NCI-H524 treated with DMSO at 0.1 percent for 48 hours (cell line): ENCODE measurements at regions not wholly inside any gene's neighbourhood (a gene's known extent, or its start where the extent isn't known, plus 50 kb on each side); places are given as distances from the start of the nearest gene placed in this dataset.
"Not testable (repeated sequence)": the region's sequence is repeated elsewhere in the genome, so short reads cannot be mapped to it uniquely, and the experiment has no call there.

Source experiments
- DNase-seq: peaks from one replicate; lab custom pipeline; 2025; lab: John Stamatoyannopoulos, UW

GRCh38 chr6:169980826-169981450 lies 229.5 kb downstream of the ERMARD start:
- DNase-seq, result no peak

GRCh38 chr6:169979873-169980432 lies 228.5 kb downstream of the ERMARD start:
- no peak for DNase-seq

GRCh38 chr6:169978615-169979161 lies 227.3 kb downstream of the ERMARD start:
- no peak for DNase-seq

GRCh38 chr6:169977434-169978265 lies 226.2 kb downstream of the ERMARD start:
- DNase-seq, result no peak

- DNase-seq, result no peak
These were observed 225.1 kb downstream of the ERMARD start for GRCh38 chr6:169976301-169977081.

- DNase-seq, result no peak
These were observed 224.3 kb downstream of the ERMARD start for GRCh38 chr6:169975701-169976100.

- no peak for DNase-seq
These were observed 223.9 kb downstream of the ERMARD start for GRCh38 chr6:169975286-169975685.

GRCh38 chr6:169974663-169975062 lies 223.2 kb downstream of the ERMARD start:
- DNase-seq, result no peak

GRCh38 chr6:169973588-169974467 lies 222.4 kb downstream of the ERMARD start:
- not testable (repeated sequence) for DNase-seq

- DNase-seq, result no peak
These were observed 221.3 kb downstream of the ERMARD start for GRCh38 chr6:169972736-169973135.

GRCh38 chr6:169972101-169972651 lies 220.8 kb downstream of the ERMARD start:
- no peak for DNase-seq

- no peak for DNase-seq
These were observed 219.8 kb downstream of the ERMARD start for GRCh38 chr6:169971081-169971861.

GRCh38 chr6:169970306-169970988 lies 219.0 kb downstream of the ERMARD start:
- no peak for DNase-seq

- no peak for DNase-seq
These were observed 218.1 kb downstream of the ERMARD start for GRCh38 chr6:169969372-169970099.

GRCh38 chr6:169968541-169969270 lies 217.3 kb downstream of the ERMARD start:
- no peak for DNase-seq

- DNase-seq, result no peak
These were observed 216.3 kb downstream of the ERMARD start for GRCh38 chr6:169967687-169968086.

- no peak for DNase-seq
These were observed 215.1 kb downstream of the ERMARD start for GRCh38 chr6:169966312-169967181.
